Adrenal gland (tissue), 5 donors: ENCODE measurements at regions not wholly inside any gene's neighbourhood (a gene's known extent, or its start where the extent isn't known, plus 50 kb on each side); places are given as distances from the start of the nearest gene placed in this dataset.
"Not testable (repeated sequence)": the region's sequence is repeated elsewhere in the genome, so short reads cannot be mapped to it uniquely, and the experiment has no call there.

Experiments
- CTCF ChIP-seq, 6 experiments: fragments of 450-650 bp in 4 of 6; fragments of 200-600 bp in 2 of 6; sonication (generic) in 1 of 6; IDR thresholded peaks; 1 replicate in 5 of 6; 2 replicates in 1 of 6; pipeline versions ENCODE4 v1.5.1 to v1.8.0; 2016 to 2021; ENCODE audit warnings: antibody characterized with exemption in 6 of 6, mild to moderate bottlenecking in 2 of 6, moderate library complexity in 1 of 6
- POLR2A ChIP-seq, 2 donors: fragments of 450-650 bp; IDR thresholded peaks; one replicate each; pipeline ENCODE4 v1.6.1; 2017; ENCODE audit warnings: antibody characterized with exemption in 2 of 2, mild to moderate bottlenecking in 2 of 2, moderate library complexity in 1 of 2
- donor health status: DM: no; HTN: no; CAD: no.

- not testable (repeated sequence) for TF ChIP-seq CTCF, POLR2A (IDR thresholded peaks at IDR 0.05)
Measured at GRCh38 chrX:12082959-12083358, 55.3 kb upstream of the FRMPD4 start.
